ENCODE measurements at regions not wholly inside any gene's neighbourhood (a gene's known extent, or its start where the extent isn't known, plus 50 kb on each side); places are given as distances from the start of the nearest gene placed in this dataset.
A peak's percentile ranks its signal among the peaks of the same experiment; 100 is the strongest.
"Not testable (repeated sequence)": the region's sequence is repeated elsewhere in the genome, so short reads cannot be mapped to it uniquely, and the experiment has no call there.

- DNase-seq (ENCODE audit: low read depth in 4 of 4, low spot score in 3 of 4): not testable (repeated sequence)
Measured at GRCh38 chr4:3952443-3953139, 186.4 kb downstream of the ADRA2C start.

DNA sequence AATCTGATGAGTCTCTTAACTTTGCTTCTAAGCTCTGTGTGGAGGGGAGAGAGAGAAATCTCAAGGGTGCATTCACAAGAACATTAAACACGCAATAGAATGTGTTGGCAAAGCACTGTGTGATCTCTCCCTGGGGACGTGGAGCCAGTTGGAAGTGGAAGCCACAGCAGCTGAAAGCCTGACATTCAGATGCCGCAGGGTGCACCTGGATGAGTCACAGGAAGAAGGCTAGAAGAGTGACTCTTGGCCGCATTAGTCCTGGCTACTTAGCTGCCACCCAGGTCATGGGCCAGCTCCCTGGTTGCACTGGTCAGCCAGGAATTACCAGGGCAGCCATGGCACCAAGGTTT, 186.9 kb downstream of the ADRA2C start:
- DNase-seq (ENCODE audit: low read depth in 4 of 4, low spot score in 3 of 4): not testable (repeated sequence)

DNA sequence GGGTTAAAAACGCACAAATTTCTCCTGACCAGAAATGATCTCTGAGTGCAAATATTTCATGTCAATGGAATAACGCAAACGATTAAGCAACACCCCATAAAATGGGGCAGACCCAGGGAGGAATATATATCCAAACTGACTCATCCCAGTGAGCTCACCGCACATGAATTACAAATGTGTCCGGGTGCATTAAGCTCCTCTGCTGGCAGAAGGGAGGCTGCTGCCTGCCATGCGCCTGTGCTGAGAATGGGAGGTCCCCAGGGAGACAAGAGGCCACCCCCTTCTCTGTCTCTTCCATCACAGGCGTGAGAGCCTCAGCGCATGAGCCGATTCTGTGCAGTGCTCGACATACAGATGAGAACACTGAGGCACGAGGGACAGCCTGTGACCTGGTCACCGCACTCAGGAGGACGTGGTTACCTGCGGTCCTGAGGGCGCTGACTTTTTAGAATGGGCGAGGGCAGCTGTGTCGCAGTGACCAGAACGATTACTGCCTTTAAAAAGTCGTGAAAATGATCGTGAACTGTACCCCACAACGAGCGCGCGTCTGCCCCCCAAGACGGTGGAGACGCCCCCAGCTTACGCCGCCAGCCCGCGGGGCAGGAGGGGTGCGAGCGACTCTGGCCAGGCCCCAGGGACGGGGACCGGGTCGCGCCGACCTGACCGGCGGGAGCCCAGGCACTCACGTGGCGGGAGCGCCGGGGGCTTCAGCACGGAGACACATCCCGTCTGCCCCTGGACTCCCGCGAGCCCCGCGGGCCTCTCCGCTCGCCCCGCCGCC, 188.5 kb downstream of the ADRA2C start:
- not testable (repeated sequence) for DNase-seq (ENCODE audit: low read depth in 4 of 4, low spot score in 3 of 4)

- DNase-seq (ENCODE audit: low read depth in 4 of 4, low spot score in 3 of 4): peak; percentile 90 to 95 (median 93)
Measured at GRCh38 chr4:3955321-3956164, 189.4 kb downstream of the ADRA2C start.

- DNase-seq (ENCODE audit: low read depth in 4 of 4, low spot score in 3 of 4): not testable (repeated sequence)
Measured at GRCh38 chr4:3956165-3956867, 190.1 kb downstream of the ADRA2C start.

DNA sequence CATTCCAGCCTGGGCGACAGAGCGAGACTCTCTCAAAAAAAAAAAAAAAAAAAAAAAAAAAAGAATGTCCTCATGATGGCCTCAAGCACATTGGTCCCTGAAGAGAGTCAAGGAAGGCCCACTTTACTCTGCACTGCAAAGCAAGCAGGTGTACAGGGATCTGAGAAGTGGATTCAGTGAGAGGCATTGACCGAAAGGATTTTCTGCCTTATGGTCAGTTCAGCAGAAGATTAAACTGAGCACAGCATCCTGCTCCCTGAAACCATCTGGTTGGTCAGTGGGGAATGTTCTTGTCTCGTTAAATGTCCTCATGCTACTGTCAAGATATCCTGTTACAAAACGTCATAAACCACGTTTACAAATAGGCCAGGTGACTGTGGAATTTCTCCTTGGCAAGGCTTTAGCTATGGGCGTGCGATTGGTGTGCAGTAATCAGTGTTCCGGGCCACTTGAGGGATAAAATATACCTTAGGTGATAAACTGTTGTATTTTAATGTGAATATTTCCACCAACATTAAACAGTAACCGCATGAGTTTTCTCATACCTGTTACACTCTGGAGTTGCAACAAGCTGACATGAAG, 195.0 kb downstream of the ADRA2C start:
- DNase-seq (ENCODE audit: low read depth in 4 of 4, low spot score in 3 of 4): not testable (repeated sequence)

GRCh38 chr4:3964572-3965278, 198.5 kb downstream of the ADRA2C start:
- not testable (repeated sequence) for DNase-seq (ENCODE audit: low read depth in 4 of 4, low spot score in 3 of 4)

DNA sequence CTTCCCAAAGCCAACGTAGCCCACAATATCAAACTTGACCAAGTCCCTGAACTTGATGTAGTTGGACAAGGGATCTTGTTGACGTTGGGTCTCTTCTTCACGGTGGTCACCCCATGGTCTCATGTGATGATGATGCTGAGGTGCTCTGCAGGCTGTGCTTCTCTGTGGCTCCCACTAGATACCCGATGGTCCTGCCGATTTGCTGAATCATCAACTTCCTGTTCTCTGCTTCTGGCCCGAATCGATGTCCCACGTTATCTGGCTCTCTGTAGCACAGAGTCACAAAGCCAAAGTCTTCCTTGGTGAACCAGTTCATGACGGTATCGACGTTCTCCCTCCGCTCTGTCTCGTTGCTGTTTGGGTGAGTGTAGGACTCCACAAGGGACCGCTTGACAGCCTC, 201.0 kb downstream of the ADRA2C start:
- not testable (repeated sequence) for DNase-seq (ENCODE audit: low read depth in 4 of 4, low spot score in 3 of 4)

DNA sequence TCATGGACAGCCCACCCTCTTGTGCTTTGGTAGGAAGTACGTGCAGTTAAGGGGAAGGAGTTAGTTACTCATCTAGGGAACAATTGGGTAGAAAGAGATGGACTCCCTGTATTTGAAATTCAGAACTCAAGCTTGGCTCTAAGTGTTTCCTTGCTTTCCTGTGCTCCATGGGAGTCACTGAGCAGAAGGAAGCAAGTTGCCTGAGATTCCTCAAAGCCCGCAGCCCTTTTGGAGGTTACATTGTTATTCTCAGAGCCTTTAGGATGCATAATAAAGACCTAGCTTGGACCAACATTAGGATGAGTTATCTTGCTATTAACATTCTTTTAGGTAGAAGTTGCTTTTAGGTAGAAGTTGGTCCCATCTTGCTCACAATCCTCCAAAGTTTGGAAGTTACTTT, 206.4 kb downstream of the ADRA2C start:
- not testable (repeated sequence) for DNase-seq (ENCODE audit: low read depth in 4 of 4, low spot score in 3 of 4)

DNA sequence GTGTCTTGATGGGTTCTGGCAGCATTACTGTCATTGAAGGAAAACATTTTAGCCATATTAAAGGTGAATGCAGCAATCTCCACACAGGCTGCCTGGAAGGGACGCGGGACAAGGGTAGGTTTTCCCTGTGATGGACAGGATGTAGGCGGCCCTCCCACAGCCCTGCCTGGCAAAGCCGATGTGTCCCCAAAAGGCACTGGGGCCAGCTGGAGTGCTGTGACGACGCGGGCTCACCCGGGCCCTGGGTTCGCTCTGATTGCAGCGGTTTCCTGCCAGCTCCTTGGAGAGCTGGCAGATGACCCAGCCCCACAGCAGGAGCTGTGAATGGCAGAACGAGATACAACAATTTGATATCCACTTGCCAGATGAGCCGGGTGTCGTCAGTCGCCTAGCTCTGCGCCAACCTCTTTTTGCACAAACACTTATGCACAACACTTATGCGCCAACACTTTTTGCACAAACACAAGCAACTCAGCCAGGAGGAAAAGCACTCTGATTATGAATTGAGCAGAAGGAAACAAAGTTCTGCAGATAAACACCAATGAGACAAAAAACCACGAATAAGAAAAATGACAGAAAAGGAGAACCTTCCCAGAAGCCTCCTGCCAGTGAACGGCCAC, 207.5 kb downstream of the ADRA2C start:
- not testable (repeated sequence) for DNase-seq (ENCODE audit: low read depth in 4 of 4, low spot score in 3 of 4)

DNA sequence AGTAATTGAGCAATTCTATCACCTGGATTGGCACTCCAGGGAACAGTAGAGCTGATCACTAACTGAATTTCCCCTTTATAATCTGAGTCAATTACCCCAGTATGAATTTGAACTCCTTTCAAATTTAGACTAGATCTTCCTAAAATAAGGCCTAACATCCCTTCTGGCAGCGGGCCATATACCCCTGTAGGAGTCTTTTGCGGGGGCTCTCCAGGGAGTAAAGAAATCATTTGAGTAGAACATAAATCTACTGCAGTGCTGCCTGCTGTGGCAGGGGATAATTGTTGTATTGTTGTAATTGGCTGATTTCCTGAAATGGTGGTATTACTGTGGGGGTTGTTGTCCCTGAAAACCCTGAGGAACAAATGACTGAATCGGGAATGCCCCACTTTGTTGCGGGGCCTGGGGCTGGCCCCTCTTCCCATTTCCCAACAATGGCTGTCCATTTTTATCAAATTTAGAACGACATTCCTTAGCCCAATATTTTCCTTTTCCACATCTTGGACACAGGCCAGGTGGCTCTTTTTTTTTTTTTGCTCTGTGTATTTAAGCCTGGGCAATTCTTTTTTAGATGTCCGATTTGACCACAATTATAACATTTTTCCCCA, 217.4 kb downstream of the ADRA2C start:
- not testable (repeated sequence) for DNase-seq (ENCODE audit: low read depth in 4 of 4, low spot score in 3 of 4)

GRCh38 chr4:3984796-3985195, 218.6 kb downstream of the ADRA2C start:
- not testable (repeated sequence) for DNase-seq (ENCODE audit: low read depth in 4 of 4, low spot score in 3 of 4)

- DNase-seq (ENCODE audit: low read depth in 4 of 4, low spot score in 3 of 4): not testable (repeated sequence)
Measured at GRCh38 chr4:3986412-3986811, 220.2 kb downstream of the ADRA2C start.

DNA sequence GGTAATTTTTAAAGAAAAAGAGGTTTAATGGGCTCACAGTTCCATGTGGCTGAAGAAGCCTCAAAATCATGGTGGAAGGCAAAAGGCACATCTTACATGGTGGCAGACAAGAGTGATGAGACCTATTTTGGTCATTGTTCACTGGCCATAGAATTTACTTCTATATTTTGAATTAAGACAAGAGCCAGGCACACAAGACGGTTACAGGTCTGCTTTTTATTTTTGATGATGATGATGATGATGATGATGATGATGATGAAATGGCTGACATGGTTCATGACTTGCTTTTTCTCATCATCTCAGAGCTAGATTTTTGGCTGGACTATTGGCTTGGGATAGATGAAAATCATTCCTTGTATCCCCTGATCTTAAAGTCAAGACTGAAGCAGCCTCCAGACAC, 229.3 kb downstream of the OTOP1 start:
- DNase-seq (ENCODE audit: low read depth in 4 of 4, low spot score in 3 of 4): not testable (repeated sequence)

DNA sequence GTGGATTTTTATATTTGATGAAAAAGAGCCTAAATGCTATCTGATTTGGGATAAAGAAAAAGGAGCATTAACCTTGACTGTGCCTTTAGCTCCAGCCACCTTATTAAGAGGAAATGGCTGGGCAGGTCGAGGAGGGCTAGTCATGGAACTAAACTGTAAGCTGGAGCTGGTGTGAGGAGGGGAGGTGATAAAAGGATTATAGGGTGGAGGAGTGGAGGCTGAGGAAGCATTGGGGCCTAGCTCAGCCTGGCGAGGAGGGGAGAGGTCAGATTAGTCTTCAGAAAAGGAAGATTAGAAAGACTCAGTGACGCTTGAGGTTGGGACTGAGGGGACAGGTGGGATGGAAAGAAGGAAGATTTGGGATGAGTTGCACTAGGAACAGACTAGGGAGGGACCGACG, 222.7 kb downstream of the OTOP1 start:
- DNase-seq (ENCODE audit: low read depth in 4 of 4, low spot score in 3 of 4): not testable (repeated sequence)

GRCh38 chr4:4004702-4005101, 222.0 kb downstream of the OTOP1 start:
- DNase-seq (ENCODE audit: low read depth in 4 of 4, low spot score in 3 of 4): not testable (repeated sequence)

GRCh38 chr4:4006356-4006755, 220.4 kb downstream of the OTOP1 start:
- not testable (repeated sequence) for DNase-seq (ENCODE audit: low read depth in 4 of 4, low spot score in 3 of 4)

GRCh38 chr4:4019071-4019470, 207.7 kb downstream of the OTOP1 start:
- DNase-seq (ENCODE audit: low read depth in 4 of 4, low spot score in 3 of 4): not testable (repeated sequence)

- DNase-seq (ENCODE audit: low read depth in 4 of 4, low spot score in 3 of 4): not testable (repeated sequence)
Measured at GRCh38 chr4:4021161-4021560, 205.6 kb downstream of the OTOP1 start.
